ENCODE measurements at regions not wholly inside any gene's neighbourhood (a gene's known extent, or its start where the extent isn't known, plus 50 kb on each side); places are given as distances from the start of the nearest gene placed in this dataset.

- Histone ChIP-seq H3K27ac (ENCODE audit: low read depth, low read length) (no peak overlapping the region), H3K4me2 (ENCODE audit: low read length) (peak overlapping the region; percentile 44), H3K27me3 (ENCODE audit: insufficient read depth, low read length) (no peaks in the 10 kb centered on the region), H3K9me3 (ENCODE audit: insufficient read depth, low read depth, low read length) (no peaks in the 10 kb centered on the region), H2AFZ (ENCODE audit: low read depth, low read length) (peak overlapping the region; percentile 54), H3K36me3 (ENCODE audit: insufficient read depth, low read length) (no peaks in the 10 kb centered on the region), H3K4me3 (ENCODE audit: insufficient read depth, low read depth, low read length) (no peak overlapping the region), H3K4me1 (ENCODE audit: insufficient read depth, low read length) (peaks cover 8% of the 10 kb centered on the region), H3K79me2 (ENCODE audit: insufficient read depth, low read length) (no peaks in the 10 kb centered on the region), H3K9ac (ENCODE audit: low read length) (no peak overlapping the region), H4K20me1 (ENCODE audit: insufficient read depth, low read length) (no peaks in the 10 kb centered on the region)
- no peak for TF ChIP-seq EZH2 (IDR thresholded peaks at IDR 0.05; ENCODE audit: insufficient read depth, low read length)
- Mint-ChIP-seq H3K36me3 (ENCODE audit: low read depth, unreplicated experiment) (no peaks in the 10 kb centered on the region), H3K27me3 (ENCODE audit: low read depth, unreplicated experiment) (peaks cover 30% of the 10 kb centered on the region), H3K27ac (ENCODE audit: unreplicated experiment) (no peak overlapping the region), H3K9me3 (ENCODE audit: unreplicated experiment) (no peaks in the 10 kb centered on the region), H3K4me3 (ENCODE audit: unreplicated experiment) (no peak overlapping the region), H3K4me1 (ENCODE audit: low read depth, unreplicated experiment) (peaks cover 4% of the 10 kb centered on the region)
- no peak for FAIRE-seq
- DNase-seq (ENCODE audit: low read depth), result no peak
These were observed 113.2 kb upstream of the ALDH1A3 start for GRCh38 chr15:100766243-100767000.

GRCh38 chr15:100767001-100767825 lies 112.4 kb upstream of the ALDH1A3 start:
- TF ChIP-seq EZH2 (IDR thresholded peaks at IDR 0.05; ENCODE audit: insufficient read depth, low read length) (no peak), CTCF (IDR thresholded peaks at IDR 0.05; ENCODE audit: insufficient read depth, low read depth, low read length) (no peak)
- H3K27ac ChIP-seq (ENCODE audit: low read depth, low read length), result no peak overlapping the region
- H2AFZ ChIP-seq (ENCODE audit: low read depth, low read length), result no peak overlapping the region
- H3K27me3 Mint-ChIP-seq (ENCODE audit: low read depth, unreplicated experiment), result peaks cover 27% of the 10 kb centered on the region
- no peak overlapping the region for H3K4me2 ChIP-seq (ENCODE audit: low read length)
- H3K79me2 ChIP-seq (ENCODE audit: insufficient read depth, low read length), result no peaks in the 10 kb centered on the region
- H3K9ac ChIP-seq (ENCODE audit: low read length), result no peak overlapping the region
- DNase-seq (ENCODE audit: low read depth), result no peak
- no peaks in the 10 kb centered on the region for H3K9me3 ChIP-seq (ENCODE audit: insufficient read depth, low read depth, low read length)
- H3K4me1 Mint-ChIP-seq (ENCODE audit: low read depth, unreplicated experiment), result peaks cover 4% of the 10 kb centered on the region
- H3K9me3 Mint-ChIP-seq (ENCODE audit: unreplicated experiment), result no peaks in the 10 kb centered on the region
- H3K36me3 Mint-ChIP-seq (ENCODE audit: low read depth, unreplicated experiment), result no peaks in the 10 kb centered on the region
- no peak overlapping the region for H3K4me3 Mint-ChIP-seq (ENCODE audit: unreplicated experiment)
- H3K4me1 ChIP-seq (ENCODE audit: insufficient read depth, low read length), result peaks cover 8% of the 10 kb centered on the region
- no peak overlapping the region for H3K27ac Mint-ChIP-seq (ENCODE audit: unreplicated experiment)
- no peaks in the 10 kb centered on the region for H3K36me3 ChIP-seq (ENCODE audit: insufficient read depth, low read length)
- H4K20me1 ChIP-seq (ENCODE audit: insufficient read depth, low read length), result no peaks in the 10 kb centered on the region
- no peak overlapping the region for H3K4me3 ChIP-seq (ENCODE audit: insufficient read depth, low read depth, low read length)
- H3K27me3 ChIP-seq (ENCODE audit: insufficient read depth, low read length), result no peaks in the 10 kb centered on the region
- FAIRE-seq, result no peak

GRCh38 chr15:100768501-100768931 lies 111.1 kb upstream of the ALDH1A3 start:
- peaks cover 8% of the 10 kb centered on the region for H3K4me1 ChIP-seq (ENCODE audit: insufficient read depth, low read length)
- DNase-seq (ENCODE audit: low read depth) (no peak), FAIRE-seq (no peak)
- no peak overlapping the region for H3K27ac ChIP-seq (ENCODE audit: low read depth, low read length)
- no peaks in the 10 kb centered on the region for H4K20me1 ChIP-seq (ENCODE audit: insufficient read depth, low read length)
- Mint-ChIP-seq H3K4me3 (ENCODE audit: unreplicated experiment) (no peak overlapping the region), H3K9me3 (ENCODE audit: unreplicated experiment) (peaks cover 2% of the 10 kb centered on the region), H3K27me3 (ENCODE audit: low read depth, unreplicated experiment) (peaks cover 23% of the 10 kb centered on the region), H3K4me1 (ENCODE audit: low read depth, unreplicated experiment) (peaks cover 2% of the 10 kb centered on the region), H3K36me3 (ENCODE audit: low read depth, unreplicated experiment) (no peaks in the 10 kb centered on the region), H3K27ac (ENCODE audit: unreplicated experiment) (no peak overlapping the region)
- H3K79me2 ChIP-seq (ENCODE audit: insufficient read depth, low read length), result no peaks in the 10 kb centered on the region
- no peak overlapping the region for H3K4me2 ChIP-seq (ENCODE audit: low read length)
- no peak overlapping the region for H2AFZ ChIP-seq (ENCODE audit: low read depth, low read length)
- TF ChIP-seq EZH2 (IDR thresholded peaks at IDR 0.05; ENCODE audit: insufficient read depth, low read length), result no peak
- no peak for TF ChIP-seq CTCF (IDR thresholded peaks at IDR 0.05; ENCODE audit: insufficient read depth, low read depth, low read length)
- no peaks in the 10 kb centered on the region for H3K27me3 ChIP-seq (ENCODE audit: insufficient read depth, low read length)
- H3K36me3 ChIP-seq (ENCODE audit: insufficient read depth, low read length), result no peaks in the 10 kb centered on the region
- H3K9me3 ChIP-seq (ENCODE audit: insufficient read depth, low read depth, low read length), result no peaks in the 10 kb centered on the region
- no peak overlapping the region for H3K4me3 ChIP-seq (ENCODE audit: insufficient read depth, low read depth, low read length)
- H3K9ac ChIP-seq (ENCODE audit: low read length), result no peak overlapping the region
